ENCODE measurements at regions not wholly inside any gene's neighbourhood (a gene's known extent, or its start where the extent isn't known, plus 50 kb on each side); places are given as distances from the start of the nearest gene placed in this dataset.

DNA sequence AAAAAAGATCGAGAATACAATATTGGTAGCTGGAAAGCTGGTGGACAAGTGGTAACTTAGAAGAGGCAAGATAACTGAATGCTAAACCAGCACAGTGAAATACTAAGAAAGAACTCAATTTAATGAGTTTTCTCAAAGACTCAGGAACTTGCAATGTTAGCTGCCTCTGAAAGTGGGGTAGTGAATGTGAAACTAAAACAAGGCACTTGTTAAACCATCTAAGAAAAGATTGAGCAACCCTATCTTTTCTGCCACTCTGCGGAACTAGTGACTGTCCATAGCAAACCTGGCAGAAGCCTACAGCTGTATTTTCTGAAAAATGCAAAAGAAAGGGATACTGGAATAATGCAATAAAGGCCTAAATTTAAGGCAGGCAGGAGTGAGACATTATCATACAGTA lies 1574.4 kb upstream of the PRR20A start:
- H3K9me3 ChIP-seq (ENCODE audit: insufficient read depth in 2 of 2, low read depth in 1 of 2, low read length in 1 of 2) = no peaks in the 10 kb centered on the region
- H4K20me1 ChIP-seq (replicated peaks in 1 of 2; ENCODE audit: control insufficient read depth in 1 of 2, insufficient read depth in 2 of 2, low read length in 2 of 2) = peaks cover 0 to 4% of the 10 kb centered on the region in 2 experiments
- no peak overlapping the region for H2BK12ac ChIP-seq (ENCODE audit: low read depth, low read length)
- no peak overlapping the region for H4K8ac ChIP-seq (ENCODE audit: extremely low read depth, insufficient read depth, low read length)
- no peak overlapping the region for H3K4me2 ChIP-seq (ENCODE audit: insufficient read depth in 1 of 2, low read depth in 2 of 2, low read length in 2 of 2)
- ChIA-PET POLR2A (ENCODE audit: partially characterized antibody) (interaction anchor here (0.6 to 4.5 kb wide), 3 partner anchors 9 to 61 kb away, joined by 3 to 23 read pairs (median 3); no protein-coding TSS in a partner anchor), CTCF (ENCODE audit: partially characterized antibody) (interaction anchor here (1.1 kb wide), 1 partner anchor 10 kb away, joined by 3 read pairs; no protein-coding TSS in a partner anchor)
- H4K5ac ChIP-seq (ENCODE audit: insufficient read length, low read depth, low read length) = no peak overlapping the region
- no peaks in the 10 kb centered on the region for H3K27me3 ChIP-seq (replicated peaks in 1 of 4; ENCODE audit: control insufficient read depth in 3 of 4, extremely low read depth in 1 of 4, insufficient read depth in 3 of 4, low read length in 3 of 4)
- DNase-seq (ENCODE audit: low read depth in 1 of 2, low spot score in 2 of 2) (no peak), FAIRE-seq (no peak)
- no peak overlapping the region for H4K91ac ChIP-seq (replicated peaks; ENCODE audit: insufficient read length, low read length)
- H3K4me3 ChIP-seq (ENCODE audit: extremely low read depth in 1 of 4, insufficient read depth in 2 of 4, low read depth in 3 of 4, low read length in 4 of 4) = no peak overlapping the region
- no peaks in the 10 kb centered on the region for H3K23me2 ChIP-seq (ENCODE audit: low read depth, low read length)
- H3K18ac ChIP-seq (ENCODE audit: extremely low read depth, low read length) = no peak overlapping the region
- H3K9ac ChIP-seq (replicated peaks in 1 of 4; ENCODE audit: extremely low read depth in 1 of 4, low read depth in 3 of 4, low read length in 3 of 4) = no peak overlapping the region
- H3K4me1 ChIP-seq (replicated peaks in 1 of 4; ENCODE audit: control insufficient read depth in 3 of 4, insufficient read depth in 4 of 4, low read length in 3 of 4) = peaks cover 0 to 4% (median 3%) of the 10 kb centered on the region in 4 experiments; a peak in 3 of 7 replicates
- H2AK5ac ChIP-seq (ENCODE audit: low read depth, low read length) = no peak overlapping the region
- H3K79me2 ChIP-seq (ENCODE audit: control insufficient read depth in 1 of 2, insufficient read depth in 2 of 2, low read length in 2 of 2) = no peaks in the 10 kb centered on the region
- H3K56ac ChIP-seq (replicated peaks; ENCODE audit: insufficient read length, low read depth, low read length) = no peak overlapping the region
- H2BK5ac ChIP-seq (ENCODE audit: low read depth, low read length) = no peak overlapping the region
- H3K4ac ChIP-seq (replicated peaks; ENCODE audit: insufficient read length, low read depth, low read length) = no peak overlapping the region
- H2BK15ac ChIP-seq (ENCODE audit: low read length) = no peak overlapping the region
- H3K14ac ChIP-seq (ENCODE audit: insufficient read length) = no peak overlapping the region
- H2BK20ac ChIP-seq (ENCODE audit: low read length) = no peak overlapping the region
- no peaks in the 10 kb centered on the region for H3K79me1 ChIP-seq (ENCODE audit: low read depth, low read length)
- H3K23ac ChIP-seq (ENCODE audit: insufficient read length) = no peak overlapping the region
- no peaks in the 10 kb centered on the region for H3K36me3 ChIP-seq (ENCODE audit: control insufficient read depth in 2 of 4, insufficient read depth in 4 of 4, low read length in 3 of 4)
- H2AFZ ChIP-seq (ENCODE audit: low read length) = no peak overlapping the region
- 100% methylated on average over 2 of the region's 2 CpGs; no CpG with 5 or more reads in 1 of the 2 experiments for WGBS, 2 experiments (ENCODE audit: extremely low coverage in 1 of 2, insufficient coverage in 1 of 2, insufficient read length in 1 of 2, insufficient replicate concordance in 2 of 2, low coverage in 1 of 2, low lambda C conversion rate in 2 of 2, missing lambda C conversion rate in 1 of 2)
- H3K27ac ChIP-seq (ENCODE audit: low read depth, low read length) = no peak overlapping the region
- no peak overlapping the region for H2BK120ac ChIP-seq (replicated peaks; ENCODE audit: low read depth, low read length)
- TF ChIP-seq EP300 (IDR thresholded peaks at IDR 0.05; ENCODE audit: borderline replicate concordance in 1 of 2, low read depth in 2 of 2, low read length in 2 of 2) = no peak
- no peak for TF ChIP-seq FOSL1 (IDR thresholded peaks at IDR 0.05; ENCODE audit: insufficient read depth, low read depth, low read length)
- no peak for TF ChIP-seq SIN3A (conservative IDR thresholded peaks at IDR 0.05 in 1 of 2, IDR thresholded peaks at IDR 0.05 in 1 of 2; ENCODE audit: low read depth in 1 of 2, low read length in 2 of 2)
- TF ChIP-seq TCF12 (IDR thresholded peaks at IDR 0.05; ENCODE audit: low read depth, low read length) = no peak
- no peak for TF ChIP-seq NRF1 (IDR thresholded peaks at IDR 0.05; ENCODE audit: low read depth, low read length)
- TF ChIP-seq, protein P1, sequence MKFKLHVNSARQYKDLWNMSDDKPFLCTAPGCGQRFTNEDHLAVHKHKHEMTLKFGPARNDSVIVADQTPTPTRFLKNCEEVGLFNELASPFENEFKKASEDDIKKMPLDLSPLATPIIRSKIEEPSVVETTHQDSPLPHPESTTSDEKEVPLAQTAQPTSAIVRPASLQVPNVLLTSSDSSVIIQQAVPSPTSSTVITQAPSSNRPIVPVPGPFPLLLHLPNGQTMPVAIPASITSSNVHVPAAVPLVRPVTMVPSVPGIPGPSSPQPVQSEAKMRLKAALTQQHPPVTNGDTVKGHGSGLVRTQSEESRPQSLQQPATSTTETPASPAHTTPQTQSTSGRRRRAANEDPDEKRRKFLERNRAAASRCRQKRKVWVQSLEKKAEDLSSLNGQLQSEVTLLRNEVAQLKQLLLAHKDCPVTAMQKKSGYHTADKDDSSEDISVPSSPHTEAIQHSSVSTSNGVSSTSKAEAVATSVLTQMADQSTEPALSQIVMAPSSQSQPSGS (IDR thresholded peaks at IDR 0.05; ENCODE audit: low read length) = no peak
- TF ChIP-seq RNF2 (IDR thresholded peaks at IDR 0.05; ENCODE audit: borderline replicate concordance, low read depth, low read length, missing control alignments, poor library complexity, severe bottlenecking) = no peak
- no peak for TF ChIP-seq KDM5A (IDR thresholded peaks at IDR 0.05; ENCODE audit: low read length)
- no peak for TF ChIP-seq YY1 (IDR thresholded peaks at IDR 0.05; ENCODE audit: low read depth, low read length)
- TF ChIP-seq PHF8 (conservative IDR thresholded peaks at IDR 0.05; ENCODE audit: low read depth, low read length) = no peak
- no peak for TF ChIP-seq HDAC2 (IDR thresholded peaks at IDR 0.05; ENCODE audit: borderline replicate concordance in 1 of 2, low read depth in 2 of 2, low read length in 2 of 2)
- no peak for TF ChIP-seq SIRT6 (IDR thresholded peaks at IDR 0.05; ENCODE audit: low read length)

Data from H1 (cell line).